MM.1S (cell line): ENCODE measurements at regions not wholly inside any gene's neighbourhood (a gene's known extent, or its start where the extent isn't known, plus 50 kb on each side); places are given as distances from the start of the nearest gene placed in this dataset.

Experiments
- CTCF ChIP-seq: fragments of 300-600 bp; sonication (generic); IDR thresholded peaks from 2 replicates; pipeline ENCODE4 v1.5.1; 2016; ENCODE audit warnings: antibody characterized with exemption, low read length, mixed read lengths
- EZH2 ChIP-seq: fragments of 300-600 bp; sonication (generic); optimal IDR thresholded peaks from 2 replicates; pipeline ENCODE3; 2017; ENCODE audit warnings: low read depth, mild to moderate bottlenecking, antibody characterized with exemption, low read length, mixed read lengths
- EZH2phosphoT487 ChIP-seq: fragments of 300-600 bp; sonication (generic); IDR thresholded peaks from 2 replicates; pipeline ENCODE4 v1.6.1; 2018; ENCODE audit warnings: antibody characterized with exemption, low read length

- TF ChIP-seq CTCF (no peak), EZH2 (no peak), EZH2phosphoT487 (no peak)
Observed at GRCh38 chr20:48385114-48385513, 442.7 kb downstream of the PREX1 start.
